ENCODE measurements at regions not wholly inside any gene's neighbourhood (a gene's known extent, or its start where the extent isn't known, plus 50 kb on each side); places are given as distances from the start of the nearest gene placed in this dataset.

DNA sequence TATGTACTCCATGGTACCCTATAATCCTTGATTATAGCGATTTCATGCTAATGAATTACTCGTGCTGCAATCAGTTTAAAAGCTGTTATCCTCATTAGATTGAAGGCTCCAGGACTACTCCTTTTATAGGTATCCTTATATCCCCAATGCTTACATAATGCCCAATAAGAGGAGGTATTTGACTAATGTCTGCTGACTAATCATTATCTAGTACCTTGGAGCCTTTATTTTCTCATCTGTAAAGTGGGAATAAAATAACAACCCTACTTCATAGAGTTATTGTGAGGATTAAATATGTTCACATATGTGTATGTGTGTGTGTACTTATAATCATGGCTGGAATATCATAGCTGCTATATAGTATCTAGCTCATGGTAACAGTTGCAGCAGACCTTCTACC lies 1031.5 kb downstream of the CDH11 start:
- no peak for ATAC-seq
- Histone ChIP-seq H3K27ac (no peak overlapping the region), H3K4me3 (no peak overlapping the region), H3K27me3 (no peaks in the 10 kb centered on the region), H3K36me3 (no peaks in the 10 kb centered on the region), H3K4me1 (no peaks in the 10 kb centered on the region), H3K9me3 (no peaks in the 10 kb centered on the region)
- no peak for DNase-seq
- 53 to 75% (median 69%) methylated on average over 2 of the region's 2 CpGs for WGBS, 4 donors
- TF ChIP-seq CTCF (IDR thresholded peaks at IDR 0.05) (no peak), POLR2A (IDR thresholded peaks at IDR 0.05) (no peak)
- intact Hi-C loops (cut with DNase I), result loop anchor here in 5 of 10 donors (5.0 to 10.0 kb wide), 4 partner anchors 362 to 1027 kb away; no protein-coding TSS in a partner anchor

GRCh38 chr16:64089697-64090096 lies 1032.2 kb downstream of the CDH11 start:
- Histone ChIP-seq H3K27ac (no peak overlapping the region), H3K27me3 (no peaks in the 10 kb centered on the region), H3K4me1 (no peaks in the 10 kb centered on the region), H3K4me3 (no peak overlapping the region), H3K36me3 (no peaks in the 10 kb centered on the region), H3K9me3 (no peaks in the 10 kb centered on the region)
- TF ChIP-seq CTCF (IDR thresholded peaks at IDR 0.05) (peak; percentile 25 to 71 (median 54)), POLR2A (IDR thresholded peaks at IDR 0.05) (no peak)
- ATAC-seq, result peak in 3 of 4 donors; percentile 39 to 41 (median 39)
- intact Hi-C loops (cut with DNase I), result loop anchor here in 9 of 10 donors (2.0 to 10.0 kb wide), 7 partner anchors 363 to 1028 kb away; no protein-coding TSS in a partner anchor
- no peak for DNase-seq

GRCh38 chr16:64088838-64089237 lies 1033.0 kb downstream of the CDH11 start:
- no peak for ATAC-seq
- Histone ChIP-seq H3K4me1 (no peaks in the 10 kb centered on the region), H3K36me3 (no peaks in the 10 kb centered on the region), H3K27me3 (no peaks in the 10 kb centered on the region), H3K4me3 (no peak overlapping the region), H3K27ac (no peak overlapping the region), H3K9me3 (no peaks in the 10 kb centered on the region)
- no peak for DNase-seq
- intact Hi-C loops (cut with DNase I), result loop anchor here in 7 of 10 donors (2.0 to 10.0 kb wide), 6 partner anchors 363 to 1028 kb away; no protein-coding TSS in a partner anchor
- TF ChIP-seq CTCF (IDR thresholded peaks at IDR 0.05) (no peak), POLR2A (IDR thresholded peaks at IDR 0.05) (no peak)
- 81 to 85% (median 82%) methylated on average over 5 of the region's 5 CpGs for WGBS, 4 donors

DNA sequence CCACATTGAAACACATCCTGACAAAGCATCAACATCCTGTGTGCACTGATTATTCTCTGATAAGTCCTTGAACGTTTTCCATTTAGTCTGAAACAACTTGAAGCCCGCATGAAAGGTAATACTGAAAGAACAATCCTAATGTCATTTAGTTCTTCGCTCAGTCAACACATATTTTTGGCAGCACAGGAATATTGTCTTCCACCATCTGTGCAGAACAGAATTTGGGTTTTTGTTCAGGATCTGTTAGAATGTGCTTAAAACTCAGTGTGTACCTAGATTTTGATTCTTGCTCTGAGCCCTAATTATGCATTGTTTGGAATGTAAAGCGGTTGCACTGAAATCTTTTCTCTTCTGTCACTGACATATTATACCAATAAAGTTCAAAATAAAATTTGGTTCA lies 1036.6 kb downstream of the CDH11 start:
- H3K4me1 ChIP-seq, result no peaks in the 10 kb centered on the region
- intact Hi-C loops (cut with DNase I), result loop anchor here in 6 of 10 donors (5.0 to 10.0 kb wide), 5 partner anchors 367 to 1032 kb away; no protein-coding TSS in a partner anchor
- H3K36me3 ChIP-seq, result no peaks in the 10 kb centered on the region
- TF ChIP-seq CTCF (IDR thresholded peaks at IDR 0.05), result no peak
- TF ChIP-seq POLR2A (IDR thresholded peaks at IDR 0.05), result no peak
- H3K27ac ChIP-seq, result no peak overlapping the region
- no peaks in the 10 kb centered on the region for H3K9me3 ChIP-seq
- ATAC-seq (no peak), DNase-seq (no peak)
- 66 to 75% (median 68%) methylated on average over 4 of the region's 4 CpGs for WGBS, 4 donors
- no peak overlapping the region for H3K4me3 ChIP-seq
- no peaks in the 10 kb centered on the region for H3K27me3 ChIP-seq
